NCI-H2107 treated with DMSO at 0.1 percent for 48 hours (cell line): ENCODE measurements at regions not wholly inside any gene's neighbourhood (a gene's known extent, or its start where the extent isn't known, plus 50 kb on each side); places are given as distances from the start of the nearest gene placed in this dataset.
"Not testable (repeated sequence)": the region's sequence is repeated elsewhere in the genome, so short reads cannot be mapped to it uniquely, and the experiment has no call there.

ENCODE experiments used
- DNase-seq: peaks from one replicate; lab custom pipeline; 2025; ENCODE audit not compliant: unreplicated experiment; lab: John Stamatoyannopoulos, UW

DNA sequence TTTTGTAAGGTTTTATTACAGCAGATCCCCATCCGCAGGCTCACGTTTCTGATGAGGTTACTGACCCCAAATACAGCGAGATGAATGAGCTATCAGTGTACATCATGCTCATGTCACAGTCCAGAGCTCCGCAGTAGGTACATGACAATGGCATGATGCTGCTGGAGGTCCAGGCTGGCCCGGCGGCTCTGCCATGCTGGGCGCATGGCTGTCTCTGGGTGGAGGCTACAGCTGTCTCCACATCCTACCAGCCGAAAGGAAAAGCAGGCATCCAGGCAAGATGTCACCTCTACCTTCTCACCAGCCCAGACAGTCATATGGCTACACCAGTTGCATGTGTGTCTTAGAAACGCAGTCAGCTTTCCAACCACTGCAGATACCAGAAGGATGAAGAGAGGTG is 90.9 kb upstream of the RNF32 start:
- DNase-seq = no peak

DNA sequence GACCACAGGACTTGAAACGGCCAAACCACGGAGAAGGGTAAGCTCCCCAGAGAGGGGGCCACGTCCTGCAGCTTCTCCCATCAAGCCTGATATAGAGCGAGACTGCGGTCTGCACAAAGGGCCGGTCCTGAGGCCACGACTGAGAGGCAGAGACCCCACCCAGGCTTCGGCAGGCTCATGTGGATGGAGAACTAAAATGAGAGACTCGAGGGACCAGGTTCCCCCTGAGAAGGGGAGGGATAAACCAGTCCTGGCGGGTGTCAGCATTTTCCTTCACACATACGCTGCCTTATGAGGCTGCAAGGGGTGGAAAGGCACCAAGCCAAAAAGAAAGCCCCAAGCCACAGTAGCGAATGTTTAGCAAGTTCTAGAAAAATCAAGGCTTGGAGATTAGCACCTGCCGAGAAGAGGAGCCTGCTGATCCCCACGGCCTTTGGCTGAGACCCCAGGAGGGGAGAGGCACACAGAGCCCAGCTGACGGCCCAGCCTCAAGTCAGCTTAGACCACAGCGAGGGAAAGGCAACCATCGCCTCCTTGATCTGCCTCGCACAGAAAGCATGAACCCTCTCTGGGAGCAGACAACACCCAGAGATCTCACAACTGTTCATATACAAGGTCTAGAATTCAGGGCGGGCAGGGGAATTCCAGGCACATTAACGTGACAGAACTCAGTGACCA is 92.6 kb upstream of the RNF32 start:
- DNase-seq = no peak

DNA sequence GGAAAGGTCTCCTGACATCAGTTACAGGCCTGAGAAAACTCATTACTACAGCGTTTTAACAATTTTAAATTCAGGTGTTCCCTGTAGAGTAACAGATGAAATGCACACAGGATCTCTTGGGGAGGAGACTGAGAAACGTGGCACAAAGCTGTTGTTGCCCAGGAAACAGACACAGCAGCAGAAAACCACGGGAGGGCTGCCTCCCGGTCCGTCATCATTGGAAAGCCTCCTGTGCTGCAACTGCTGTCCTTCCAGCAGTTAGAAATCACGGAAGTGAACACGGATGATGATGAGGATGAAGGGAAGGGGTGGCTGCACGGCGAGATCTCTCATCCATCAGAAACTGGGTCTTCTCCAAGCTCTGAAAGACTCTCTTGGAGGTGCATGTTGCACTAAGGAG is 94.6 kb upstream of the RNF32 start:
- no peak for DNase-seq

DNA sequence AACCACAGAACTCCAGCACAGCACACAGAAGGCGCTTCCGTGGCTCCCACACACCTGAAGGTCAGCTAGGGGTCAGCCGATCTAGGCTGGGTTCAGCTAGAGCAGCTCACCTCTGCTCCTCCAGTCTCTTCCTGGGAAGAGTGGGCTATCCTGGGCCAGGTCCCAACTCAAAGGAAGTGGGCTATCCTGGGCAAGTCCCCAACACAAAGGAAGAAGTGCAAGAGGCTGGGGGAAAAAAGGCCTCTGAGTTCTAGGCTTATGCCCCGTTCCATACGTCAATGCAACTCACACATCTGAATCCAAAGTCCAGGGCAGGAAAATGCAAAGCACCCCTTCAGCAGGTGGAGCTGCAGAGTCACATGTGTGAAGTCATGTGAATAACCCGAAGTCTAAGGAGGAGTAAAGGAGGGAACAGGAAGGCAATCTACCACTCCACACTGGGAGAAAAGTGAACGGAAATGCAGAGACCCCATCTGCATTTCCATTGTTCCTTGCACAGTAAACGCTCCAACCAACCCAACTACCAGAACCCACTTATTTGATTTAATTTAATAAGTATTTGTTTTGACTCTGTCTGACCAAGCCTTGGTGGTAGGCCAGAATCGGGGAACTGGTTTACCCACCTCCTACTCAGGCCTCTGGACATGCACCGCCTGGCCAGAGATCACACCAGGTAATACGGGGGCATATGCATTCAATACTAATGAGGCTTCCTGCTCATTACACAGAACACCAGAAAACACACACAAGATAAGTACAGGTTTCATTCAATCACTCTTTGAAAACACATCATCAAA is 95.5 kb upstream of the RNF32 start:
- no peak for DNase-seq

DNA sequence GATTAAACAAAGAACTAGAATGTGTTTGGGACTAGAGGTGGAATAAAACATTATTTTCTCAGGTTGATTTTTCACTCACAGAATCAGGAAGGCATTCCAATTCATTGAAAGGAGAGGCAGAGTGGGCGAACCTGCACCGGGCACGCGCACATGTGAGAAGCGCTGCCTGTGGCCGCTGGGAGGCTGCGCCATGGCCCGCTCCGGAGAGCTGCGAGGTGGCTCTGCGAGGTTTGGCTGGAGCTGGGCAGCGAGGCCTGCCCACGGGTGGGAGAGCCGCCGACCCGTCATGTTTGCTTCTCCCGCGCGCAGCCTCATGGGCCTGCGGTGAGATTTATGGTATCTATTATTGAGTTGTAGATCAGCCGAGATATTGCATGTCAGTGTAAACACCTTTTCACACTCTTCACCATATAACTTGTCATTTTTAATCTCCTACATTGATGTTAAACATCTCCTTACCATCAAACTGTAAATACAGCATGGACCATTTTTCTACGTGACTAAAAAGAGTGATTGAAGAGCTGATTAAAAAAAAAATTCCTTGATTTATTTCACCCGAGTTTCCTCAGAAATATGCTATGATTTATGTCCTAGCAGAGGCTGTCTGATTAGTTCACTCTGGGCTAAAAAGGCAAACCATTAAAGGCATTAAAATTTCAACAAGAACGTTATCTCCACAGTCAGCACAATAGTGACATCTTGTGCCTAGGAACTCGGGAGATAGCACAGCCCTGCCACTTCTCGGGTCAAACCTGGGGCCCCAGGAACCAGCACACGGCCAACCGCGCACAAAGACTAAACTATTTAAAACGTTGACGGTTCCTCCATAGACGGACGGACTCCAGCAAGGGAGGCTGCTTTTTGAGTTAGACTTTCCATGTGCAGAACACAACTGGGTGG is 96.6 kb upstream of the RNF32 start:
- no peak for DNase-seq

DNA sequence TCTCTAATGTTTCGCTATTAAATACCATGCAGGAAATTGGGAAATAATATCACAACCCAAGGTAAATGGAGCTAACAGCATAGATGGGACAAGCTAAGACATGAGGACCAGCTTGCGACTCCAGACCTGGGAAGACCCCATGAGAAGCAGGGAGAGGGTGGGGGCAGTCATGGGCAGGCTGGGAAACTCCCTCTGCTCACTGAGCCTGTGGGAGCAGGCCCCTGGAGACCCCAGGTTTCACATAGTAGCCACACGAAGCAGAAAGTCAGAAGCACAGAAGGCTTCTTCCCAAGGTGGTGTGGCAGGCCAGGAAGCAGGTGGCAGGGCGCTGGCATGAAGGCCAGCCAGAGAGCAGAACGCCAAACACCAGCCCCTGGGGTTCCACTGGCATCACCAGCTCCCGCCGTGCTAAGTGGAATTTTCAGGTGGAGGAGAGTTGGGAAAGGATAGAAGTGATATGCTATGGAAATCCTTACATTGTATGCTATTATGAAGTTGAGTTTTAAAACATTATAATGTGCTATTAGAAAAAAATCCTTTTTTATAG is 99.9 kb upstream of the RNF32 start:
- no peak for DNase-seq

DNA sequence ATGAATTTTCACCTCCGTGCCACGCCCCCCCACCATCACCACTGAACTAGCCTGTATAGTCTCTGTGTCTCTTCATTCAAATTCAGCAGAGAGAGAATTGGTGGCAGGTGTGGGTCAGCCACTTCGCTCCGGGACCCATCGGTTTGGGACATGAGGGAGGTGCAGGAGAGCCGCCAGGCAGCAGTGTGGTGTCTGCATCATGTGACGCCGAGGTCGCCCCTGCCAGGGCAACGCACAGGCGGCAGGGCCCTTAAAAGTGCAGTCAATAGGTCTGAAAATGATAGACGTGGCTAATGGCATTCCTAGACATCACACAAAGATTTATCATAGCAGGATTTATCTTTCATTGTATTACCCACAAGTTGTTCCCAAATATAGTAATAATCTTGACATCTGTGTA is 100.6 kb upstream of the RNF32 start:
- DNase-seq = no peak

DNA sequence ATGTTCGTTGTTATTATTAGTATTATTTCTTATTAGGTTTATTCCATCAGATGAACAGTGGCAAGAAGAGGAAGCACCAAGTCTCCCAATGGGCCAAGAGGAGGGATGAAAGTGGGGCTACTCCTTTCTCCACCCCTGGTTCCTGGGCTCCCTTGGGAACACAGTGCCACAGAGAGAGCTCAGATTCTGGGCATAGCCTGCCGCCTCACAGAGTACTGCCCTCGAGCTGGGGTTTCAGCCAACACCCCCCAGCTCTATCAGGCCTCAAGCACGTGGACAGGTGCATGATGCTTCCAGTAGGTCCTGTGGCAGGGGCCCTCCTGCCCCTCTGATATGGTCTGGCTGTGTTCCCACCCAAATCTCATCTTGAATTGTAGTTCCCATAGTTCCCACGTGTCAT is 103.6 kb upstream of the RNF32 start:
- no peak for DNase-seq

DNA sequence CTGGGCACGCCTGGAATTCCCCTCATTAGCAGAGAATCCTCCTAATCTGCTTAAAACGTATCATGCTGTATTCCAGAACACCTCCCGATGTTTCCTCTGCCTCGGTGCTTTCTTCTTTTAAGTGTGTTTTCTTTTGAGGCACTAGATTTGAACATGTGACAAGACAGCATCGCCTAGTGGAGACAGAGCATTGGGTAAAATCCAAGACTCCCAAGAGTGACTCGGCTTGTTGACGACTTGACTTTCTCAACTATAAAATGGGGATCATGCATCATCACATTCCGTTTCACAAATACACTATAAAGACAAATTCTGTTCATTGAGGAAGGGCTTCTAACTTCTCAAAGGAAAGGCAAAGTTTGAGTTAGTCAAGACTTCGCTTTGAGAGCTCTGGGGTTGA is 105.6 kb upstream of the RNF32 start:
- no peak for DNase-seq

DNA sequence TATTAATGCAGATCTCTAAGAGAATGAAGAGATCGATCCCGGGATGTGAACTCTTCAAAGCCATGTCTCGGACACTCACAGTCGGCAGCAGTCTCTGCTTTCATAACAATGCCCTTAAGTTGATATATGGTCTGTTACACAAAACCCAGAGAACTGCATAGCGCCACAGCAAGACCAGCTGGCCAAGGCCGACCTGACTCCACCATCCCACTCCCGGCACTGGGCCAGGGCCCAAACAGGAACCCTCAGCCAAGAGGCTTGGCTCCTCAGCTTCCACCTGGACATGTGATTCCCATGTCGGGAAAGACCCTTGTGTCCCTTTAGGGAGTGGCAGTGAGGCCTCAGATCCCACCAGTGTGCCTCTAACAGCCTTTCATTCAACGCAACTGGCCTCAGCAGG is 106.6 kb upstream of the RNF32 start:
- no peak for DNase-seq

DNA sequence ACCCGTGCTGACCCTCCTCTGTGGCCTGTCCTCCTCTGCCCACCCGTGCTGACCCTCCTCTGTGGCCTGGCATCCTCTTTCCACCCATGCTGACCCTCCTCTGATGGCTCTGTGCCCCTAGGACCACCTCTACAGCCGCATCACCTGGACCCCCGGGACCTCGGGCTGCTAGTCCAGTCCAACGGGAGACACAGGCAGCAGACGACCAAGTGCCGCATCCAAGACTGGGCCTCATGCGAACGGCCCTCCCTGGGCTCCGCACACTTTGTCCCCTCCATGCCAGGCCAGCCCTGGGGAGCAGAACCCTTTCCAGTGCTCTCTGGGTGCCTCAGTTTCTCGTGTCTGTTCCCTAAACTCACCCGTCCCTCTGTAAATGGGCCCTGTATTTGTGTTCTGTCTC is 107.2 kb upstream of the RNF32 start:
- DNase-seq = no peak

DNA sequence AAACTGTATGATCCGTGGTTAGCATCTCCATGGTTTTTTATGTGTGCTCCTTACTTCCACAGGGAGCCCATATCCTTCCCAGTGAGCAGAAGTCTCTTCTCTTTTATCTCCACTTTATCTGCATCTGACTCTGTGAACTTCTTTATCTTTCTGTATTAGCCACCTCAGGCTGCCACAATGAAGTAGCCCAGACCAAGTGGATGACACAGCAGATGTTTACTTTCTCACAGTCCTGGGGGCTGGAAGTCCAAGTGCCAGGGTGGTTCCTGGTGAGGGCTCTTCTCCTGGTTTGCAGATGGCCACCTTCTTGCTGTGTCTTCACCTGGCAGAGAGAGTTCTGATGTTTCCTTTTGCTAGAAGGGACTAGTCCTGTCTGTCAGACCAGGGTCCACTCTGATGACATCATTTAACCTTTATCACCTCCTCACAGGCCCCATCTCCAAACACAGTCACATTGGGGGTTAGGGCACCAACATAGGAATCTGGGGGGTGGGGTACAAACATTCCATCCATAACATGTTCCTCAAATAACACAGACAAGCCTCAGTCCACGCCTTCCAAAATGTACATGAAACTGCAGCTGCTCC is 108.5 kb upstream of the RNF32 start:
- no peak for DNase-seq

DNA sequence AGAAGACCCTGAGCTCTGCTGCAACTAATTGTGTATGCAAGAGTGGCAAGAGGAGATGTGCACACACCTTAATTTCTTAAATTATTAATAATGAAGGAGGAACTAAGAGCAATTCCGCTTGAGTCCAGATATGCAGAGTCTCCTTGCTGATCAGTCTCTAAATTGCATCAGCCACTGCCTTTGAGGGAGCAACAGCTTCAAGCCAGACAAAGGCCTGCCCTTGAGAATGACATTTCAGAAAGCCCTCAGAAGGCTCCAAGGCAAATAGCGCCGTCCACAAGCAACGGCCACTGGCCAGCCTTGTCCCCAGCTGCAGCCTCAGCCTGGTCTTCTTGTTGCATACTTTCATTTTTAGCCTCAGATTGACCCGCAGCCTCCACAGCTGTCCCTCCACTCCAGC is 110.6 kb upstream of the RNF32 start:
- no peak for DNase-seq

DNA sequence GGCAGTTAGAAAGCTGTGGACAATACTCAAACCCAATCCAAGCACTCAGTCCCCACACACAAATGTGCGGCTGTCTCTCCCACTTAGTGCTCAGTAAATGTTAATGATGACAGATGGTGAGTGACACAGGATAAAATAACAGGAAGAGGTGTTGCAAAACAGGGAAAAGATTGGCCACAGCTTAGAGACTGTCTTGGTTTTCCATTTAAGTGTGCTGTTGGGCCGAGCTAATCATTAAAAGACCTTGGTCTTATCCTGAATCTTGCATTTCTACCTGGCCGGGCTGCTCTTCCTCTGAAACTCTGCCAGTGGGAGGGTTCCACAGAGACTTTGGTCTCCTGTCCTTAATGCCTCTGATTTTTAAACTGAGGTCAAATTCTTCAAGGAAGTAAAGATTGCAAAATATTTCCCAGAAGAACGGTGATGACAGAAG is 113.1 kb upstream of the RNF32 start:
- DNase-seq = no peak

DNA sequence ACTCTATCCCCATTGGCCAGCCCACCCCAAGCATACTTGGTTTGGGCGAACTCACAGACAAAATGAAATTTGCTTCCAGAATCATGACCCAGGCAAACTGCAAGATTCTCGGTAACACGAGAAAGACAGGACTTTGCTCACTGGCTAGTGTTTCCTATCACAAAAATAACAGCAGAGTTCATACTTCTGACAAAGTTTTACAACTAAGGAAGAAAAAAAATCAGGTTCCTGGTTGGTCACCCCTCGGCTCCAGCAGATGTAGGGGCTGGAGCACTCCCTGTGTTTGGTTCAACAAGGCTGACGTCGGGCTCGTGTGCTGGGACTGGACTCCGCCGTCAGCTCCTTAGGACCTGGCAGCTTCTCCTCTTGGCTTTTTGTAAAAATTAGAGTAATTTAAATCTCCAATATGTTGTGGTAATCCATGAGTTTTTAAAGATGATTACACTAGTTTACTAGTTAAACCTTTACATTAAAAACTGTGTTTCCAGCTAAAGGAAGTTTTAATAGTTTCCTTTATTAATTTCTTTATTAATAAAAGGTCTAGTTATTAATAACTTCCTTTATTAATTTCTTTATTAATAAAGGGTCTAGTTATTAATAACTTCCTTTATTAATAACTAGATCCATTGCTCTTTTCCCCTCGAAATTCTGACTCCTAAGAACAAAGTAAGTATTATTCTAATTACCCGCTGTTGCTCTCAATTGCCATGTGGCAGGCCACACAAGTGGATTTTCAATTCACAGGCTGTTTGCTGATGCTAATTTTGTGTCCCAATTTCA is 115.6 kb upstream of the RNF32 start:
- no peak for DNase-seq

DNA sequence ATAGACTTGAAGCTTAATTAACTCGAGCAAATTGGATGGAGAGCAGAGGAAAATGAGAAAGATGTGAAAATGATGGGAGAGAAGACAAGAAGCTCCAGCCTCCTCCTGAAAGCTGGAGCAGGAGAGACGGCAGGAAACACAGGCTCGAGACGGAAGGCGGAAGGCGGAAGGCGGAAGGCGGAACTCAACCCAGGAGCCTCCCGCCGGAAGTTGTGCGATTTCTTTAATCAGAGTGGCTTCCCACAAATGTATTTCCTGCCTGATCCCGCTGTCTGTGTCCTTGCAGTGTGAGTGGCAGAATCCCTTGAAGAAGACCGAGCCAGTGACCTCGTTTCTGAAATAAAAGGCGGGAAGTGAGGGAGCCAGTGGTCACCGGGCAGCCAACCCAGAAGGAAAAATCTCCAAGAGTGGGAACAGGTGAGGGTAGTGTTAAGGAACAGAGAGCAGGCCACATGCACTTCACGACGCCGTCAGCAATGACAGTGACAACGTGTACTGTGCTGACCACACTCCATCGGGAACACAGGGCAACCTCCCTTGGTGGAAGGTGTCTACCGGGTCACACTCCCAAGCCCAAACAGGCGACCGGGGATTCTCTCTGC is 117.0 kb upstream of the RNF32 start:
- no peak for DNase-seq

DNA sequence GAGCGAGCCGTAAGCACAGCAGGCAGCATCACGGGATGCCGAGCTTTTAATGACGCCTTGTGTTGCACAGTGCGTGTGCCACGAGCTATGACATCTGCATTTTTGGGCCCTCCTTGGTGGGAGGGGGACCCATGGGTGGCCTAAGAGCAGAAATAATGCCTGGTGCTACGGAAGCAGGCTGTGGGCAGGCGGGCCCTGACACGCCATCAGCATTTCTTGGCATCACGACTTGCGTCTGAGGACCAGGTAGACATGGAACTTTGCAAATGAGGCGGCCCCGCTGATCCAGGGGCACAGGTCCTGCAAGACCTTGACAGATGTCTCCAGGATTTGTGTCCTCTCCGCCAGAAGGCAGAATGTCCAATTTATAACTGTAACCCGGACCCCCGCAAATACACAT is 117.8 kb upstream of the RNF32 start:
- DNase-seq = no peak

DNA sequence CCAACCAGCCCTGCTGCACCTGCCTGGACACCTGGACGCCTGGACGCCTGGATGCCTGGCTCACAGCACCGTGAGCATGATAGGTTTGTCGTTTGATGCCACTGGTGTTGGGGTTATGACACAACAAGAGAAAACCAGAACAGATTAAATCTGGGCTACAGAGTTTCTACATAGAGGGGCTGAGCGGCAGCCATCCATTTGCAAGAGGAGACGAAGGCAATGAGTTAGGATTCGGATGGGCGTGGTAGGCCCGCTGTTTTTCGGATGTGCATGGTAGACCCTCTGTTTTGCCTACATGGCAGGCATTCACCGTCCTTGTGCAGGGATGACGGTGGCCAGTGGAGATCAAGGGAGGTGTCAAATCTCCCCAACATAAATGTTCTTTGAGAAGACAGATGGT is 121.5 kb upstream of the RNF32 start:
- no peak for DNase-seq

DNA sequence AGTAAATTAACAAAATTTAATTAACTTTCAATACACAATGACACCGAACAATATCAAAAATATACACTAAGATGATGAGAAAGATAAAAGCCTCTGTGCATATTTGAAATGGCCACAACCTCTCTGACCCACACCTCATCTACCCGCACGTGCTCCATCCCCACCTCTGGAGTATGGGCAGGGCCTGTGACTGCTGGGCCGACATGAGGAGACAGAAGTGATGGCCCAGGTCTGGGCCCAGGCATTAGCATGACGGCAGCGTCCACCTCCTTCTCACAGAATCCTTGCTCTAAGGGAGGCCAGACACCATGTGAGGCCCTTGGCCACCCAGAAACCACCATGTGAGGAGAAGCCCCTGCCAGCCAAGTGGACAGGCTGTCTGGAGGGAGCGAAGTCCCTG is 122.1 kb upstream of the RNF32 start:
- no peak for DNase-seq

DNA sequence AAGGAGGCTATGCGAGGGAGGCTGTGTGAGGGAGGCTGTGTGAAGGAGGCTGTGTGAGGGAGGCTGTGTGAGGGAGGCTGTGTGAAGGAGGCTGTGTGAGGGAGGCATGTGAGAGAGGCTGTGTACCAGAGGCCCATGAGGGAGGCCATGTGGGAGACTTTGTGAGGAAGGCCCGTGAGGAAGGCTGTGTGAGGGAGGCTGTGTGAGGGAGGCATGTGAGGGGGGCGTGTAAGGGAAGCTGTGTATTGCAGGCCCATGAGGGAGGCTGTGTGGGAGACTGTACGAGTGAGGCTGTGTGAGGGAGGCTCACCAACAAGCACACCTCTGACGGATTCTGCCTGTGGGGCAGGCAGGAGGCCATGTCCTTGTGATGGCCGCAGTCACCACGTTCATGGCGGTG is 122.7 kb upstream of the RNF32 start:
- not testable (repeated sequence) for DNase-seq
